ENCODE measurements at regions not wholly inside any gene's neighbourhood (a gene's known extent, or its start where the extent isn't known, plus 50 kb on each side); places are given as distances from the start of the nearest gene placed in this dataset.

GRCh38 chr1:219304227-219305226 is 130.8 kb downstream of the LYPLAL1 start:
- TF ChIP-seq REST (IDR thresholded peaks at IDR 0.05; ENCODE audit: low read depth): no peak
- TF ChIP-seq, protein P1, sequence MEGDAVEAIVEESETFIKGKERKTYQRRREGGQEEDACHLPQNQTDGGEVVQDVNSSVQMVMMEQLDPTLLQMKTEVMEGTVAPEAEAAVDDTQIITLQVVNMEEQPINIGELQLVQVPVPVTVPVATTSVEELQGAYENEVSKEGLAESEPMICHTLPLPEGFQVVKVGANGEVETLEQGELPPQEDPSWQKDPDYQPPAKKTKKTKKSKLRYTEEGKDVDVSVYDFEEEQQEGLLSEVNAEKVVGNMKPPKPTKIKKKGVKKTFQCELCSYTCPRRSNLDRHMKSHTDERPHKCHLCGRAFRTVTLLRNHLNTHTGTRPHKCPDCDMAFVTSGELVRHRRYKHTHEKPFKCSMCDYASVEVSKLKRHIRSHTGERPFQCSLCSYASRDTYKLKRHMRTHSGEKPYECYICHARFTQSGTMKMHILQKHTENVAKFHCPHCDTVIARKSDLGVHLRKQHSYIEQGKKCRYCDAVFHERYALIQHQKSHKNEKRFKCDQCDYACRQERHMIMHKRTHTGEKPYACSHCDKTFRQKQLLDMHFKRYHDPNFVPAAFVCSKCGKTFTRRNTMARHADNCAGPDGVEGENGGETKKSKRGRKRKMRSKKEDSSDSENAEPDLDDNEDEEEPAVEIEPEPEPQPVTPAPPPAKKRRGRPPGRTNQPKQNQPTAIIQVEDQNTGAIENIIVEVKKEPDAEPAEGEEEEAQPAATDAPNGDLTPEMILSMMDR (IDR thresholded peaks at IDR 0.05 in 2 of 3, conservative IDR thresholded peaks at IDR 0.05 in 1 of 3; ENCODE audit: borderline replicate concordance in 1 of 3, insufficient read depth in 1 of 3, low read depth in 2 of 3, low read length in 2 of 3): peak in 2 of 3 experiments; percentile 25 to 31; a peak in 3 of 6 replicates
- TF ChIP-seq POLR2A (IDR thresholded peaks at IDR 0.05; ENCODE audit: borderline replicate concordance, extremely low read depth, insufficient read depth, insufficient read length): no peak
- peak; percentile 49; the same call in 1 of the 2 replicates for TF ChIP-seq RAD21 (IDR thresholded peaks at IDR 0.05; ENCODE audit: low read depth)
- TF ChIP-seq EZH2phosphoT487 (IDR thresholded peaks at IDR 0.05; ENCODE audit: borderline replicate concordance): no peak
- no peak for TF ChIP-seq FOSL1 (IDR thresholded peaks at IDR 0.05; ENCODE audit: low read depth)
- TF ChIP-seq MAX (IDR thresholded peaks at IDR 0.05): no peak
- TF ChIP-seq EZH2 (IDR thresholded peaks at IDR 0.05): no peak
- no peak for TF ChIP-seq JUND (IDR thresholded peaks at IDR 0.05)
- no peak for TF ChIP-seq POLR2AphosphoS5 (IDR thresholded peaks at IDR 0.05; ENCODE audit: low read depth, low read length)
- TF ChIP-seq, protein P2, sequence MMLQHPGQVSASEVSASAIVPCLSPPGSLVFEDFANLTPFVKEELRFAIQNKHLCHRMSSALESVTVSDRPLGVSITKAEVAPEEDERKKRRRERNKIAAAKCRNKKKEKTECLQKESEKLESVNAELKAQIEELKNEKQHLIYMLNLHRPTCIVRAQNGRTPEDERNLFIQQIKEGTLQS (IDR thresholded peaks at IDR 0.05): no peak

Data from HCT116 (cell line).